Suprapubic skin (tissue), 4 donors: ENCODE measurements at regions not wholly inside any gene's neighbourhood (a gene's known extent, or its start where the extent isn't known, plus 50 kb on each side); places are given as distances from the start of the nearest gene placed in this dataset.

Source experiments
- DNase-seq, 2 donors: peaks; one replicate each; pipeline ENCODE4 v3.0.0-alpha.2; 2019; ENCODE audit warnings: low spot score in 2 of 2
- H3K27ac ChIP-seq: fragments of 200-600 bp; sonication (generic); one replicate; pipeline ENCODE4 v1.5.1; 2019
- H3K27me3 ChIP-seq: fragments of 200-600 bp; sonication (generic); one replicate; pipeline ENCODE4 v1.5.1; 2019
- H3K36me3 ChIP-seq: fragments of 200-600 bp; sonication (generic); one replicate; pipeline ENCODE4 v1.5.1; 2019
- H3K4me1 ChIP-seq: fragments of 200-600 bp; sonication (generic); one replicate; pipeline ENCODE4 v1.5.1; 2019
- H3K4me3 ChIP-seq: fragments of 200-600 bp; sonication (generic); one replicate; pipeline ENCODE4 v1.5.1; 2019; ENCODE audit warnings: mild to moderate bottlenecking
- H3K9me3 ChIP-seq: fragments of 200-600 bp; sonication (generic); one replicate; pipeline ENCODE4 v1.5.1; 2019
- CTCF ChIP-seq, 2 donors: fragments of 200-600 bp in 1 of 2; fragments of 450-650 bp in 1 of 2; sonication (generic) in 1 of 2; IDR thresholded peaks; one replicate each; pipeline ENCODE4 v1.5.1; 2016 to 2019; ENCODE audit warnings: antibody characterized with exemption in 2 of 2, mild to moderate bottlenecking in 1 of 2, moderate library complexity in 1 of 2
- EP300 ChIP-seq: sonication (generic); formaldehyde crosslinking; IDR thresholded peaks from one replicate; pipeline ENCODE4 v1.6.1; 2017; ENCODE audit warnings: antibody characterized with exemption
- POLR2A ChIP-seq, 2 donors: fragments of 450-650 bp; IDR thresholded peaks; one replicate each; pipeline ENCODE4 v1.6.1; 2017; ENCODE audit warnings: antibody characterized with exemption in 2 of 2, mild to moderate bottlenecking in 2 of 2, moderate library complexity in 2 of 2
- POLR2AphosphoS5 ChIP-seq, 3 donors: sonication (generic); formaldehyde crosslinking; IDR thresholded peaks; one replicate each; pipeline ENCODE4 v1.6.1; 2017; ENCODE audit warnings: antibody characterized with exemption in 3 of 3
- WGBS: methylation state at CpG from one replicate; pipeline ENCODE4 v1.1.5; 2018; 5-methylcytosine and 5-hydroxymethylcytosine counted together

GRCh38 chr9:115681585-115681984, 472.0 kb upstream of the PAPPA start:
- DNase-seq = no peak
- WGBS = 78% methylated on average over 3 of the region's 3 CpGs
- no peaks in the 10 kb centered on the region for H3K4me1 ChIP-seq
- no peak overlapping the region for H3K4me3 ChIP-seq
- no peaks in the 10 kb centered on the region for H3K9me3 ChIP-seq
- no peak overlapping the region for H3K27ac ChIP-seq
- TF ChIP-seq POLR2AphosphoS5 (IDR thresholded peaks at IDR 0.05) (no peak), POLR2A (IDR thresholded peaks at IDR 0.05) (no peak), CTCF (IDR thresholded peaks at IDR 0.05) (no peak), EP300 (no peak)
- H3K36me3 ChIP-seq = no peaks in the 10 kb centered on the region
- H3K27me3 ChIP-seq = no peaks in the 10 kb centered on the region

- 81% methylated on average over 1 of the region's 1 CpG for WGBS
Measured at GRCh38 chr9:115686069-115686468, 467.5 kb upstream of the PAPPA start.

GRCh38 chr9:115687356-115687755, 466.2 kb upstream of the PAPPA start:
- H3K4me1 ChIP-seq = peaks cover 2% of the 10 kb centered on the region
- H3K36me3 ChIP-seq = no peaks in the 10 kb centered on the region
- H3K27ac ChIP-seq = no peak overlapping the region
- no peaks in the 10 kb centered on the region for H3K9me3 ChIP-seq
- 66% methylated on average over 3 of the region's 3 CpGs for WGBS
- H3K4me3 ChIP-seq = no peak overlapping the region
- no peak for DNase-seq
- TF ChIP-seq POLR2A (IDR thresholded peaks at IDR 0.05) = no peak
- TF ChIP-seq CTCF (IDR thresholded peaks at IDR 0.05) = no peak
- TF ChIP-seq POLR2AphosphoS5 (IDR thresholded peaks at IDR 0.05) = no peak
- no peak for TF ChIP-seq EP300
- no peaks in the 10 kb centered on the region for H3K27me3 ChIP-seq

More at GRCh38 chr9:115686069-115686468, 467.5 kb upstream of the PAPPA start:
- Histone ChIP-seq H3K27ac (no peak overlapping the region), H3K4me3 (no peak overlapping the region), H3K9me3 (no peaks in the 10 kb centered on the region), H3K4me1 (no peaks in the 10 kb centered on the region), H3K36me3 (no peaks in the 10 kb centered on the region), H3K27me3 (no peaks in the 10 kb centered on the region)
- TF ChIP-seq CTCF (IDR thresholded peaks at IDR 0.05) (no peak), POLR2A (IDR thresholded peaks at IDR 0.05) (no peak), POLR2AphosphoS5 (IDR thresholded peaks at IDR 0.05) (no peak), EP300 (no peak)
- DNase-seq = no peak

GRCh38 chr9:115689331-115689730, 464.3 kb upstream of the PAPPA start:
- H3K27ac ChIP-seq = no peak overlapping the region
- H3K9me3 ChIP-seq = no peaks in the 10 kb centered on the region
- H3K27me3 ChIP-seq = no peaks in the 10 kb centered on the region
- no peak overlapping the region for H3K4me3 ChIP-seq
- TF ChIP-seq POLR2AphosphoS5 (IDR thresholded peaks at IDR 0.05) = no peak
- no peak for TF ChIP-seq POLR2A (IDR thresholded peaks at IDR 0.05)
- no peak for TF ChIP-seq EP300
- no peak for TF ChIP-seq CTCF (IDR thresholded peaks at IDR 0.05)
- no peaks in the 10 kb centered on the region for H3K36me3 ChIP-seq
- no peak for DNase-seq
- 66% methylated on average over 1 of the region's 1 CpG for WGBS
- H3K4me1 ChIP-seq = peaks cover 2% of the 10 kb centered on the region

- H3K27ac ChIP-seq = no peak overlapping the region
- TF ChIP-seq POLR2AphosphoS5 (IDR thresholded peaks at IDR 0.05) (no peak), EP300 (no peak), CTCF (IDR thresholded peaks at IDR 0.05) (no peak), POLR2A (IDR thresholded peaks at IDR 0.05) (no peak)
- H3K9me3 ChIP-seq = no peaks in the 10 kb centered on the region
- no peaks in the 10 kb centered on the region for H3K27me3 ChIP-seq
- peaks cover 2% of the 10 kb centered on the region for H3K4me1 ChIP-seq
- 65% methylated on average over 5 of the region's 5 CpGs for WGBS
- no peak overlapping the region for H3K4me3 ChIP-seq
- DNase-seq = no peak
- no peaks in the 10 kb centered on the region for H3K36me3 ChIP-seq
Measured at GRCh38 chr9:115690786-115691496, 462.6 kb upstream of the PAPPA start.
